Cardiac muscle cell (in vitro differentiated cells and primary cell): ENCODE measurements at regions not wholly inside any gene's neighbourhood (a gene's known extent, or its start where the extent isn't known, plus 50 kb on each side); places are given as distances from the start of the nearest gene placed in this dataset.

Experiments used
- DNase-seq, 2 donors: peaks; one replicate each; pipeline versions ENCODE4 v3.0.0 to v3.0.0-alpha.2; 2010 to 2017; ENCODE audit warnings: low read depth in 1 of 2, low spot score in 1 of 2
- H3K27ac ChIP-seq: fragments of 200-600 bp; sonication (generic); 2 replicates; pipeline ENCODE4 v1.5.1; 2016
- H3K27me3 ChIP-seq: fragments of 200-600 bp; sonication (generic); 2 replicates; pipeline ENCODE4 v1.6.0; 2016; ENCODE audit warnings: control low read depth
- H3K36me3 ChIP-seq: fragments of 200-600 bp; sonication (generic); 2 replicates; pipeline ENCODE4 v1.5.1; 2016; ENCODE audit warnings: control low read depth
- H3K4me1 ChIP-seq: fragments of 200-600 bp; sonication (generic); 2 replicates; pipeline ENCODE4 v1.8.1; 2017; ENCODE audit warnings: low read depth, mild to moderate bottlenecking, mixed run types
- H3K4me3 ChIP-seq: fragments of 200-600 bp; sonication (generic); 2 replicates; pipeline ENCODE4 v1.5.1; 2016; ENCODE audit warnings: mild to moderate bottlenecking
- H3K9me3 ChIP-seq: fragments of 200-600 bp; sonication (generic); 2 replicates; pipeline ENCODE4 v1.5.1; 2017; ENCODE audit warnings: low read depth, mild to moderate bottlenecking, control low read depth
- CTCF ChIP-seq: IDR thresholded peaks from 2 replicates; pipeline ENCODE4 v1.5.1; 2012; ENCODE audit warnings: low read depth, mild to moderate bottlenecking, low read length

- no peak overlapping the region for H3K4me3 ChIP-seq
- H3K27ac ChIP-seq: no peak overlapping the region
- no peaks in the 10 kb centered on the region for H3K36me3 ChIP-seq
- H3K27me3 ChIP-seq: no peaks in the 10 kb centered on the region
- no peaks in the 10 kb centered on the region for H3K4me1 ChIP-seq
- DNase-seq: no peak
- TF ChIP-seq CTCF: no peak
- H3K9me3 ChIP-seq: no peaks in the 10 kb centered on the region
Measured at GRCh38 chr3:67278015-67278618, 280.0 kb downstream of the KBTBD8 start.

DNA sequence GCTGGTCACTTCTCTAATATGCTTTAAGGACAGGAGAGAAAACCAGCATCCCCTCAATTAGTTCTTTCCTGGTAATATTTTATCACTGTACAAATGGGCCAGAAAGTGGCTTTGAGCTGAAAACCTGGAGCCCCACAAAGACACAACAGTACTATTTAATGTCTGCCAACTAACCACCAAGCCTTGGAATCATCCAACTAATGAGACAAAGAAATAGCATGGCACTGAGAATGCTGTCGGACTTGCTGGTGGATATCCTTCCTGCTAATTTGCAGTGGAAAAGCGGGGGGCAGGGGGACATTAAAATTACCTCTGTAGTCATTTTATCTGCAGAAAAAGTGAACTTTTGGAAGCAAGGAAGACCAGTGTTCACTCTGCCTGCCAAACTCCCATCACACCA is 288.5 kb downstream of the KBTBD8 start:
- Histone ChIP-seq H3K27me3 (no peaks in the 10 kb centered on the region), H3K4me3 (no peak overlapping the region), H3K9me3 (no peaks in the 10 kb centered on the region), H3K27ac (no peak overlapping the region), H3K36me3 (no peaks in the 10 kb centered on the region), H3K4me1 (peaks cover 6% of the 10 kb centered on the region)
- no peak for DNase-seq
- no peak for TF ChIP-seq CTCF

DNA sequence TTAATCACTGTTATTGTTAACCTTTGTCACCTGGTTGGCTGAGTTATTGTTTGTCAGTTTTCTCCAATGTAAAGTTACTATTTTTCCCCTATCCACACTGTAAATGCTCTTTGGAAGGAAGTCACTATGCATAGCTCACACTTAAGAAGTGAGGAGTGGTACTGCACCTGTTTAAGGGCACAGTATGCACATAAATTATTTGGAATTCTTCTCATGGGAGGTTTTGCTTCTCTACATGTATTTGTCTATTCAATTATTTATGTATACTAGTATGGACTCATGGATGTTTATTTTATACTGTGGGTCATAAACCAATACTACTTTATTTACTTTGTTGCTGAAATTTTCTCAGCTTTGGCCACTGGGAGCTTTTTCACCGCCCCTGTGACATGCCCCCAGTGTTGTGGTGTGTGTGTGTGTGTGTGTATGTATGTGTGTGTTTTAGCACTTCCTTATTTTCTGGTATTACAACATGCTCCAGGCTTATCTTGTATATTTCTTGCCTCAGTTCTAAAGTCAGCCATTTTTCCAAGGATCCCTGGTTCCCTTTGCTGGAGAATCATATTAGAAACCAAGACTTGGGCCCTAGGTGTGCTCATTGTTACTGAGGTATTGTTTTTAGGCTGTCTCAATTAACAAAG is 290.5 kb downstream of the KBTBD8 start:
- Histone ChIP-seq H3K27me3 (no peaks in the 10 kb centered on the region), H3K4me3 (no peak overlapping the region), H3K36me3 (no peaks in the 10 kb centered on the region), H3K4me1 (peaks cover 6% of the 10 kb centered on the region), H3K9me3 (no peaks in the 10 kb centered on the region), H3K27ac (no peak overlapping the region)
- no peak for TF ChIP-seq CTCF
- no peak for DNase-seq

- no peak for DNase-seq
- TF ChIP-seq CTCF: no peak
- H3K9me3 ChIP-seq: no peaks in the 10 kb centered on the region
Measured at GRCh38 chr3:67289626-67290025, 291.5 kb downstream of the KBTBD8 start.

GRCh38 chr3:67290438-67290837 is 292.3 kb downstream of the KBTBD8 start:
- Histone ChIP-seq H3K9me3 (no peaks in the 10 kb centered on the region), H3K27me3 (no peaks in the 10 kb centered on the region), H3K36me3 (no peaks in the 10 kb centered on the region), H3K4me3 (no peak overlapping the region), H3K4me1 (peaks cover 6% of the 10 kb centered on the region), H3K27ac (no peak overlapping the region)
- DNase-seq: no peak
- TF ChIP-seq CTCF: no peak

More at GRCh38 chr3:67289626-67290025, 291.5 kb downstream of the KBTBD8 start:
- Histone ChIP-seq H3K4me1 (peaks cover 6% of the 10 kb centered on the region), H3K36me3 (no peaks in the 10 kb centered on the region), H3K27ac (no peak overlapping the region), H3K27me3 (no peaks in the 10 kb centered on the region), H3K4me3 (no peak overlapping the region)
